ENCODE measurements at regions not wholly inside any gene's neighbourhood (a gene's known extent, or its start where the extent isn't known, plus 50 kb on each side); places are given as distances from the start of the nearest gene placed in this dataset.

DNA sequence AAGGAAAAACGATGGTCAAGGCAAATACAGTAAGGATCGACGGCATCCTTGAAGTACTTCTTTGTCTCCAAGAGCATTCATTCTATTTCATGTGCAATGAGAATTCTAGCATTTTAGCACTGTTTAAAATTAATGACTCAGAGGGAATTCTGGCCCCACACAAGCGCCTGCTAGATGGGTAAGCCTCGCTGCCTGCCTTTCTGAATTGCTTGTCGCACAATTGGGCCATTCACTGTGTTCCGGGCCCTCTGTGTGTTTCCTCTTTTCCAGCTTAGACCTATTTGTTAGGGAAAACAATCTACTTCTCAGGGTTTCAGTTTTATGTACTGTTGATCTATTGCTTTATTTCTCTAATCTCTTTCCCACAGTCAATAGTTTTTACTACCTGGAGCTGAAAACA is 204.7 kb upstream of the ZNF32 start:
- no peak overlapping the region for H3K4me3 ChIP-seq (ENCODE audit: low read depth, low read length)
- DNase-seq (ENCODE audit: low read depth, low spot score): no peak
- TF ChIP-seq CTCF (IDR thresholded peaks at IDR 0.05; ENCODE audit: low read depth, low read length): no peak
- in situ Hi-C loops (cut with HindIII; ENCODE audit: low sequenced_read_pairs): no loop called here

DNA sequence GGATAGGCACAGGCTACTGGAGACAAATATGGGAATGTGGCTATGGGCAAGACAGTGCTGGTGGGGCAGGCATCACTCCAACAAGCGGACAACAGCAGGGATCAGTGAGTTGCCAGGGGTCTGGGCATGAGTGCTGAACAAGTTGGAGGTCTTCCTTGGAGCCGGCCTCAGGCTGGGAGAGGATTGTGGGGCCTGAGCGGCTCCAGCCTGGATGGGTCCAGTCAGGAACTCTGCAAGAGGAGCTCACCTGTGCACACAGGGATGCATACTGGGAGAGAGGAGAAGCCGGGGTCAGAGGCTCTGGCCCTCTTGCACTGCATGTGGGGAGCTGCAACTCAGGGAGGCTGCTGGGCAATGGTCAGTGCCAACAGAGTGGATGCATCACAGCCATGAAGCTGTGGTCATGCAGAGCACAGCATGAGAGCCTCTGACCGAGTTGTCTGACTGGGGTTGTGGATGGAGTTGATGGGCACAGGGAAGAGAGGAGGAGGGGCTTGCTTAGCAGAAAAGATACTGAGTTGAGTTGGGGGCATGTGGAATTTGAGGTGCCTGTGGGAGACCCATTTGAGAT is 204.0 kb upstream of the ZNF32 start:
- no peak for TF ChIP-seq CTCF (IDR thresholded peaks at IDR 0.05; ENCODE audit: low read depth, low read length)
- DNase-seq (ENCODE audit: low read depth, low spot score): no peak
- no peak overlapping the region for H3K4me3 ChIP-seq (ENCODE audit: low read depth, low read length)
- in situ Hi-C loops (cut with HindIII; ENCODE audit: low sequenced_read_pairs): no loop called here

GRCh38 chr10:43852149-43852548 is 203.5 kb upstream of the ZNF32 start:
- in situ Hi-C loops (cut with HindIII; ENCODE audit: low sequenced_read_pairs): no loop called here

GRCh38 chr10:43851030-43851429 is 202.3 kb upstream of the ZNF32 start:
- TF ChIP-seq CTCF (IDR thresholded peaks at IDR 0.05; ENCODE audit: low read depth, low read length): no peak
- in situ Hi-C loops (cut with HindIII; ENCODE audit: low sequenced_read_pairs): no loop called here
- DNase-seq (ENCODE audit: low read depth, low spot score): no peak
- no peak overlapping the region for H3K4me3 ChIP-seq (ENCODE audit: low read depth, low read length)

More at GRCh38 chr10:43852149-43852548, 203.5 kb upstream of the ZNF32 start:
- H3K4me3 ChIP-seq (ENCODE audit: low read depth, low read length): no peak overlapping the region
- no peak for TF ChIP-seq CTCF (IDR thresholded peaks at IDR 0.05; ENCODE audit: low read depth, low read length)
- DNase-seq (ENCODE audit: low read depth, low spot score): no peak

GRCh38 chr10:43849551-43849950 is 200.9 kb upstream of the ZNF32 start:
- H3K4me3 ChIP-seq (ENCODE audit: low read depth, low read length): no peak overlapping the region
- in situ Hi-C loops (cut with HindIII; ENCODE audit: low sequenced_read_pairs): no loop called here
- DNase-seq (ENCODE audit: low read depth, low spot score): no peak
- no peak for TF ChIP-seq CTCF (IDR thresholded peaks at IDR 0.05; ENCODE audit: low read depth, low read length)

DNA sequence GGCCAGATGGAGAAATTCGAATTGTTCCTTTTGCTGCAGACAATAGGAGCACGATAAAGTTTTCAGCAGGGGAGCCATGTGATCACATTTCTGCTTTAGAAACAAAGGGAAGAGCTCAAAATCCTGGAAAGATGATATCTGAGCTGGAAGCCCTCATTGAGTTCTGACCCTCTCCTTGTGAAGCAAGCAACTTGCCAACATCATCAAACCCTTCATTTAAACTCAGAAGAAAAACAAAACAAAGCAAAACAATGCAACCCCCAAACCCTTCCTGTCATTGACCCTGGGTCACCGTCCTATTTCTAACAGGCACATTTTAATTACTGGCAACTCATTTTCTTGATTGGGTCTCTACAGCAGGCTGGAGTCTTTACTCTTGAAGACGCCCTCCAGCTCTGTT is 198.3 kb upstream of the ZNF32 start:
- no peak for DNase-seq (ENCODE audit: low read depth, low spot score)
- no peak for TF ChIP-seq CTCF (IDR thresholded peaks at IDR 0.05; ENCODE audit: low read depth, low read length)
- in situ Hi-C loops (cut with HindIII; ENCODE audit: low sequenced_read_pairs): no loop called here

More for the DNA sequence above, 198.3 kb upstream of the ZNF32 start:
- H3K4me3 ChIP-seq (ENCODE audit: low read depth, low read length): no peak overlapping the region
